ENCODE measurements at regions not wholly inside any gene's neighbourhood (a gene's known extent, or its start where the extent isn't known, plus 50 kb on each side); places are given as distances from the start of the nearest gene placed in this dataset.

DNA sequence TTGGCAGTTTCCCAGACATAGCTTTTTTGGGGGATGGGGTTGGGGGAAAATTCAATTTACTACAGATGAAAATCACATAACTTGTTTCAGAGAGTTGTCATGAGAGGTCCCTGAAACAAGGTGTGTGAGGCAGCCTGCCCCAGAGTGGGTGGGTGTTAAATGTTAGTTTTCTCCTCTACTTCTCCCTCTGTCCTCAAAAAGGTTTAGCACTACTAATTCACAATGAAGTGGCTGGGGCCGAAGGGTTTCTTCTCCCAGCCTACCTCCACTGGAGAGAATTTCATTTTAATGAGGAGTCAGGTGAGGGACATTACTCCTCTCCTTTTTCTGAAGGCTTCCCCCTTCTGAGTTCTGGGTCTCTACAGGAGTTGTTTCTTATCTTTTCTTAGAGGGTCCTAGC lies 103.3 kb downstream of the C1orf94 start:
- no peak overlapping the region for H3K27ac ChIP-seq (ENCODE audit: low read depth in 1 of 2, low read length in 2 of 2)
- WGBS = 89% methylated on average over 1 of the region's 1 CpG
- H3K4me3 ChIP-seq (ENCODE audit: low read depth in 1 of 3, low read length in 3 of 3) = no peak overlapping the region
- no peak for DNase-seq (ENCODE audit: low spot score)
- no peaks in the 10 kb centered on the region for H3K4me1 ChIP-seq (ENCODE audit: control insufficient read depth in 4 of 4, insufficient read depth in 4 of 4, low read length in 3 of 4)
- no peak overlapping the region for H3K9ac ChIP-seq (ENCODE audit: low read depth in 1 of 2, low read length in 2 of 2)
- peaks cover 0 to 3% (median 0%) of the 10 kb centered on the region in 4 donors for H3K27me3 ChIP-seq (ENCODE audit: control insufficient read depth in 4 of 4, insufficient read depth in 4 of 4, low read length in 3 of 4)
- H3K9me3 ChIP-seq (ENCODE audit: control insufficient read depth in 4 of 4, low read length in 3 of 4) = no peaks in the 10 kb centered on the region
- no peaks in the 10 kb centered on the region for H3K36me3 ChIP-seq (ENCODE audit: control insufficient read depth in 4 of 4, insufficient read depth in 3 of 4, low read depth in 1 of 4, low read length in 3 of 4)
- TF ChIP-seq FOXA1 (IDR thresholded peaks at IDR 0.05) = no peak
- TF ChIP-seq, protein P1, sequence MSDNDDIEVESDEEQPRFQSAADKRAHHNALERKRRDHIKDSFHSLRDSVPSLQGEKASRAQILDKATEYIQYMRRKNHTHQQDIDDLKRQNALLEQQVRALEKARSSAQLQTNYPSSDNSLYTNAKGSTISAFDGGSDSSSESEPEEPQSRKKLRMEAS (IDR thresholded peaks at IDR 0.05) = no peak
- no peak for TF ChIP-seq YY1 (IDR thresholded peaks at IDR 0.05)
- TF ChIP-seq JUND (IDR thresholded peaks at IDR 0.05) = no peak
- TF ChIP-seq TAF1 (conservative IDR thresholded peaks at IDR 0.05) = no peak
- no peak for TF ChIP-seq ZBTB33 (IDR thresholded peaks at IDR 0.05)
- no peak for TF ChIP-seq RXRA (IDR thresholded peaks at IDR 0.05)
- TF ChIP-seq SP1 (IDR thresholded peaks at IDR 0.05) = no peak
- no peak for TF ChIP-seq HNF4A (conservative IDR thresholded peaks at IDR 0.05)
- TF ChIP-seq GABPA (IDR thresholded peaks at IDR 0.05 in 1 of 2, conservative IDR thresholded peaks at IDR 0.05 in 1 of 2) = no peak
- no peak for TF ChIP-seq EGR1 (IDR thresholded peaks at IDR 0.05; ENCODE audit: low read depth in 2 of 2)
- no peak for TF ChIP-seq REST (IDR thresholded peaks at IDR 0.05)
- no peak for TF ChIP-seq RAD21 (IDR thresholded peaks at IDR 0.05)
- no peak for TF ChIP-seq HNF4G (IDR thresholded peaks at IDR 0.05)
- no peak for TF ChIP-seq NR2F2 (IDR thresholded peaks at IDR 0.05)
- no peak for TF ChIP-seq FOXA2 (IDR thresholded peaks at IDR 0.05)
- no peak for TF ChIP-seq ATF3 (IDR thresholded peaks at IDR 0.05)
- no peak for TF ChIP-seq CTCF (IDR thresholded peaks at IDR 0.05; ENCODE audit: low read depth, low read length, missing input control)

All from liver (tissue), 8 donors.